ENCODE measurements at regions not wholly inside any gene's neighbourhood (a gene's known extent, or its start where the extent isn't known, plus 50 kb on each side); places are given as distances from the start of the nearest gene placed in this dataset.

- DNase-seq = no peak
Observed at GRCh38 chr7:98679741-98680140, 62.7 kb downstream of the NPTX2 start.

GRCh38 chr7:98681511-98681910 is 64.4 kb downstream of the NPTX2 start:
- DNase-seq = peak; percentile 58

GRCh38 chr7:98681951-98682350 is 64.9 kb downstream of the NPTX2 start:
- DNase-seq = peak; percentile 28

GRCh38 chr7:98683514-98683913 is 66.4 kb downstream of the NPTX2 start:
- no peak for DNase-seq

GRCh38 chr7:98685541-98685940 is 68.5 kb downstream of the NPTX2 start:
- DNase-seq = no peak

- no peak for DNase-seq
Observed at GRCh38 chr7:98686466-98687080, 69.5 kb downstream of the NPTX2 start.

- peak; percentile 4 for DNase-seq
Observed at GRCh38 chr7:98687111-98687751, 70.1 kb downstream of the NPTX2 start.

GRCh38 chr7:98691619-98692018 is 74.5 kb downstream of the NPTX2 start:
- DNase-seq = no peak

- no peak for DNase-seq
Observed at GRCh38 chr7:98697083-98697482, 80.0 kb downstream of the NPTX2 start.

- DNase-seq = no peak
Observed at GRCh38 chr7:98697485-98698240, 80.6 kb downstream of the NPTX2 start.

GRCh38 chr7:98698976-98699375 is 81.9 kb downstream of the NPTX2 start:
- DNase-seq = no peak

- DNase-seq = no peak
Observed at GRCh38 chr7:98700533-98700932, 83.4 kb downstream of the NPTX2 start.

- DNase-seq = no peak
Observed at GRCh38 chr7:98701372-98701771, 84.3 kb downstream of the NPTX2 start.

GRCh38 chr7:98702021-98702420 is 84.9 kb downstream of the NPTX2 start:
- no peak for DNase-seq

GRCh38 chr7:98703916-98704315 is 86.8 kb downstream of the NPTX2 start:
- DNase-seq = no peak

- no peak for DNase-seq
Observed at GRCh38 chr7:98705626-98706025, 88.5 kb downstream of the NPTX2 start.

- no peak for DNase-seq
Observed at GRCh38 chr7:98707076-98707475, 90.0 kb downstream of the NPTX2 start.

GRCh38 chr7:98711945-98712344 is 94.9 kb downstream of the NPTX2 start:
- DNase-seq = no peak

- no peak for DNase-seq
Observed at GRCh38 chr7:98713165-98713810, 96.2 kb downstream of the NPTX2 start.

GRCh38 chr7:98719396-98719795 is 102.3 kb downstream of the NPTX2 start:
- DNase-seq = no peak

GRCh38 chr7:98722402-98722801 is 105.3 kb downstream of the NPTX2 start:
- DNase-seq = no peak

- DNase-seq = no peak
Observed at GRCh38 chr7:98724591-98724990, 107.5 kb downstream of the NPTX2 start.

- no peak for DNase-seq
Observed at GRCh38 chr7:98727146-98727709, 110.1 kb downstream of the NPTX2 start.

All from NCI-H524 treated with DMSO at 0.1 percent for 48 hours (cell line).